HEK293 (cell line): ENCODE measurements at regions not wholly inside any gene's neighbourhood (a gene's known extent, or its start where the extent isn't known, plus 50 kb on each side); places are given as distances from the start of the nearest gene placed in this dataset.

Experiments
- CTCF ChIA-PET: fragments of 350-600 bp; formaldehyde crosslinking; extraction: SDS; loops from one replicate; lab custom pipeline; 2021; ENCODE audit warnings: antibody characterized with exemption; lab: Yijun Ruan, JAX
- POLR2A ChIA-PET: fragments of 300-600 bp; formaldehyde crosslinking; extraction: SDS; loops from one replicate; lab custom pipeline; 2020; ENCODE audit warnings: antibody characterized with exemption, inconsistent platforms; lab: Yijun Ruan, JAX
- H3K27ac ChIP-seq: fragments of 200-500 bp; sonication (Bioruptor generic); 2 replicates; pipeline ENCODE4 v1.5.1; 2014; ENCODE audit warnings: low read depth, low read length, control low read depth, inconsistent platforms; ENCODE audit errors: extremely low read depth
- H3K36me3 ChIP-seq, 2 experiments: fragments of 200-500 bp in 1 of 2; sonication (Bioruptor generic) in 1 of 2; 1 replicate in 1 of 2; 2 replicates in 1 of 2; pipeline ENCODE4 v1.5.1; 2014 to 2017; ENCODE audit warnings: inconsistent platforms in 2 of 2, low read length in 2 of 2; ENCODE audit not compliant: control insufficient read depth in 2 of 2, insufficient read depth in 1 of 2
- H3K4me1 ChIP-seq: fragments of 200-500 bp; sonication (Bioruptor generic); 2 replicates; pipeline ENCODE4 v1.5.1; 2014; ENCODE audit warnings: mild to moderate bottlenecking, low read length, inconsistent platforms; ENCODE audit not compliant: control insufficient read depth, insufficient read depth
- H3K4me3 ChIP-seq: 2 replicates; pipeline ENCODE4 v1.5.1; 2011; ENCODE audit warnings: low read depth, mild to moderate bottlenecking, control low read depth, low read length, moderate library complexity
- H3K9me3 ChIP-seq: fragments of 200-500 bp; sonication (Bioruptor generic); 2 replicates; pipeline ENCODE4 v1.5.1; 2014; ENCODE audit warnings: low read depth, low read length, inconsistent platforms; ENCODE audit not compliant: control insufficient read depth, insufficient read depth
- OSR2 ChIP-seq: fragments of 450-650 bp; formaldehyde crosslinking; IDR thresholded peaks from 2 replicates; pipeline ENCODE4 v1.5.1; 2016; ENCODE audit warnings: missing biosample characterization, missing genetic modification characterization
- OVOL3 ChIP-seq: fragments of 450-650 bp; formaldehyde crosslinking; IDR thresholded peaks from 2 replicates; pipeline ENCODE4 v1.5.1; 2016; ENCODE audit warnings: missing biosample characterization, missing genetic modification characterization
- REPIN1 ChIP-seq: fragments of 450-650 bp; formaldehyde crosslinking; IDR thresholded peaks from 2 replicates; pipeline ENCODE4 v1.5.1; 2017; ENCODE audit warnings: missing biosample characterization, missing genetic modification characterization, low read depth
- TSHZ1 ChIP-seq: fragments of 450-650 bp; formaldehyde crosslinking; IDR thresholded peaks from 2 replicates; pipeline ENCODE4 v1.5.1; 2016; ENCODE audit warnings: missing biosample characterization, missing genetic modification characterization, borderline replicate concordance
- ZBTB17 ChIP-seq: fragments of 450-650 bp; formaldehyde crosslinking; IDR thresholded peaks from 2 replicates; pipeline ENCODE4 v1.5.1; 2016; ENCODE audit warnings: missing biosample characterization, missing genetic modification characterization
- ZBTB49 ChIP-seq: fragments of 450-650 bp; formaldehyde crosslinking; IDR thresholded peaks from 2 replicates; pipeline ENCODE4 v1.5.1; 2016; ENCODE audit warnings: missing biosample characterization, missing genetic modification characterization, low read depth
- ZBTB7A ChIP-seq: fragments of 450-650 bp; formaldehyde crosslinking; IDR thresholded peaks from 2 replicates; pipeline ENCODE4 v1.5.1; 2016; ENCODE audit warnings: low read depth, missing biosample characterization, missing genetic modification characterization
- ZNF132 ChIP-seq: fragments of 450-650 bp; formaldehyde crosslinking; IDR thresholded peaks from 2 replicates; pipeline ENCODE4 v1.5.1; 2017; ENCODE audit warnings: missing biosample characterization, missing genetic modification characterization, borderline replicate concordance
- ZNF362 ChIP-seq: fragments of 450-650 bp; formaldehyde crosslinking; IDR thresholded peaks from 2 replicates; pipeline ENCODE4 v1.5.1; 2016; ENCODE audit warnings: missing biosample characterization, missing genetic modification characterization
- ZNF626 ChIP-seq: fragments of 450-650 bp; sonication (Bioruptor Pico); formaldehyde crosslinking; IDR thresholded peaks from 2 replicates; pipeline ENCODE4 v1.5.1; 2018; ENCODE audit warnings: missing biosample characterization, missing genetic modification characterization, inconsistent platforms
- ZNF701 ChIP-seq: fragments of 450-650 bp; formaldehyde crosslinking; IDR thresholded peaks from 2 replicates; pipeline ENCODE4 v1.5.1; 2016; ENCODE audit warnings: missing biosample characterization, missing genetic modification characterization
- ZNF792 ChIP-seq: fragments of 450-650 bp; formaldehyde crosslinking; IDR thresholded peaks from 2 replicates; pipeline ENCODE4 v1.5.1; 2016; ENCODE audit warnings: missing biosample characterization, missing genetic modification characterization
- ZXDB ChIP-seq: fragments of 450-650 bp; formaldehyde crosslinking; IDR thresholded peaks from 2 replicates; pipeline ENCODE4 v1.5.1; 2016; ENCODE audit warnings: missing biosample characterization, missing genetic modification characterization
- TF ChIP-seq, protein P1 (sequence below): fragments of 450-650 bp; formaldehyde crosslinking; IDR thresholded peaks from 2 replicates; pipeline ENCODE4 v1.5.1; 2017; ENCODE audit warnings: missing biosample characterization, missing genetic modification characterization

DNA sequence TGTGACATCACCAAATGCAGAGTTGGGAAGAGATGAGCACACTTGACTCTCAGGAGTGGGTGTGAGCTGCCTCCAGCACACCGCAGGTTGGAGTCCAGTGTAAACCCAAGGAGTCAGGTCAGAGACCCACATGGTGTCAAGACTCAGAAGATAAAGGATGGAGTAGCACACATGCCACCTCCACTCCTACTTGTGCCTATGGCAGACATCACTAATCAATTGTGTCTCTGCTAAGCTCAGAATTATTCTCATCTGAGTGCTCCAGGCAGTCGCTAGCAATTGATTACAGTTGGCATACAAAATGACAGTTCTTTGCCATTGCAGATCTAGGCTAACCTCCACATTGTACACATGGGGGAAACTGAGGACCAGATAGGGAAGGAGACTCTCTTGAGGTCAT lies 187.1 kb downstream of the RPS24 start:
- H3K36me3 ChIP-seq, result no peaks in the 10 kb centered on the region
- POLR2A ChIA-PET, result no interaction called here
- no peaks in the 10 kb centered on the region for H3K9me3 ChIP-seq
- CTCF ChIA-PET, result no interaction called here
- no peak overlapping the region for H3K4me3 ChIP-seq
- TF ChIP-seq ZBTB17 (0 out of 2 replicates have a peak, but pooled peaks have one; percentile 15), ZXDB (tag by site-specific recombination) (no peak)
- no peak overlapping the region for H3K27ac ChIP-seq
- no peaks in the 10 kb centered on the region for H3K4me1 ChIP-seq

- Histone ChIP-seq H3K4me3 (no peak overlapping the region), H3K36me3 (no peaks in the 10 kb centered on the region), H3K9me3 (no peaks in the 10 kb centered on the region), H3K4me1 (no peaks in the 10 kb centered on the region), H3K27ac (no peak overlapping the region)
- TF ChIP-seq ZNF132 (no peak), ZNF792 (tag by site-specific recombination) (no peak), ZNF701 (tag by site-specific recombination) (no peak), ZNF626 (tag by site-specific recombination) (no peak), ZBTB49 (tag by site-specific recombination) (no peak), TSHZ1 (no peak), REPIN1 (tag by site-specific recombination) (no peak), OSR2 (tag by site-specific recombination) (no peak)
- CTCF ChIA-PET, result interaction anchor here (0.7 to 1.8 kb wide), 4 partner anchors 10 to 1126 kb away, joined by 3 to 5 read pairs (median 4); no protein-coding TSS in a partner anchor
- POLR2A ChIA-PET, result no interaction called here
These were observed 188.6 kb downstream of the RPS24 start for GRCh38 chr10:78222096-78222790.

DNA sequence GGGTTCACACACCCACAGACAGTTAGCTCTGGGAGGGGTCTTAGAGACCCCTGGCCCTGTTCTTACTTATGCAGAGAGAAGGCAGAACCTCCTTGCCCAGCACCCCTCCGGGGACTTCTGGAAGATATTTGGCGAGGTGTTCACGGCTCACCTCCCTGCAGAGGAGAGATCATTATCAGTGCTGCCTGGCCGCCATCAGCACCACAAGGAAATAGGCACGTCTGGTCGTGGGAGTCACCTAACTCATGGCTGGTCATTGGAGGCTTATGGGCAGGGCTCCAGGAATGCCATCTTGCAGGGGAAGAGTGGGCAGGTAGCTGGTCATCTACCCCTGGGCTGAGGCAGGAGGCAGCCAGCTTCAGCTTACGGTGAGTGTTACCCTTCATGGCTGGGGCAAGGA lies 189.4 kb downstream of the RPS24 start:
- H3K9me3 ChIP-seq, result no peaks in the 10 kb centered on the region
- ChIA-PET POLR2A (no interaction called here), CTCF (interaction anchor here (0.7 to 1.8 kb wide), 2 partner anchors 9 to 1817 kb away, joined by 3 to 5 read pairs; no protein-coding TSS in a partner anchor)
- no peaks in the 10 kb centered on the region for H3K36me3 ChIP-seq
- H3K4me3 ChIP-seq, result no peak overlapping the region
- H3K27ac ChIP-seq, result no peak overlapping the region
- TF ChIP-seq OVOL3 (tag by site-specific recombination), result no peak
- TF ChIP-seq ZBTB7A, result no peak
- no peak for TF ChIP-seq ZNF362 (tag by site-specific recombination)
- TF ChIP-seq, protein P1, sequence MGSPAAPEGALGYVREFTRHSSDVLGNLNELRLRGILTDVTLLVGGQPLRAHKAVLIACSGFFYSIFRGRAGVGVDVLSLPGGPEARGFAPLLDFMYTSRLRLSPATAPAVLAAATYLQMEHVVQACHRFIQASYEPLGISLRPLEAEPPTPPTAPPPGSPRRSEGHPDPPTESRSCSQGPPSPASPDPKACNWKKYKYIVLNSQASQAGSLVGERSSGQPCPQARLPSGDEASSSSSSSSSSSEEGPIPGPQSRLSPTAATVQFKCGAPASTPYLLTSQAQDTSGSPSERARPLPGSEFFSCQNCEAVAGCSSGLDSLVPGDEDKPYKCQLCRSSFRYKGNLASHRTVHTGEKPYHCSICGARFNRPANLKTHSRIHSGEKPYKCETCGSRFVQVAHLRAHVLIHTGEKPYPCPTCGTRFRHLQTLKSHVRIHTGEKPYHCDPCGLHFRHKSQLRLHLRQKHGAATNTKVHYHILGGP (tag by site-specific recombination), result no peak
- no peaks in the 10 kb centered on the region for H3K4me1 ChIP-seq
